ENCODE measurements at regions not wholly inside any gene's neighbourhood (a gene's known extent, or its start where the extent isn't known, plus 50 kb on each side); places are given as distances from the start of the nearest gene placed in this dataset.

DNA sequence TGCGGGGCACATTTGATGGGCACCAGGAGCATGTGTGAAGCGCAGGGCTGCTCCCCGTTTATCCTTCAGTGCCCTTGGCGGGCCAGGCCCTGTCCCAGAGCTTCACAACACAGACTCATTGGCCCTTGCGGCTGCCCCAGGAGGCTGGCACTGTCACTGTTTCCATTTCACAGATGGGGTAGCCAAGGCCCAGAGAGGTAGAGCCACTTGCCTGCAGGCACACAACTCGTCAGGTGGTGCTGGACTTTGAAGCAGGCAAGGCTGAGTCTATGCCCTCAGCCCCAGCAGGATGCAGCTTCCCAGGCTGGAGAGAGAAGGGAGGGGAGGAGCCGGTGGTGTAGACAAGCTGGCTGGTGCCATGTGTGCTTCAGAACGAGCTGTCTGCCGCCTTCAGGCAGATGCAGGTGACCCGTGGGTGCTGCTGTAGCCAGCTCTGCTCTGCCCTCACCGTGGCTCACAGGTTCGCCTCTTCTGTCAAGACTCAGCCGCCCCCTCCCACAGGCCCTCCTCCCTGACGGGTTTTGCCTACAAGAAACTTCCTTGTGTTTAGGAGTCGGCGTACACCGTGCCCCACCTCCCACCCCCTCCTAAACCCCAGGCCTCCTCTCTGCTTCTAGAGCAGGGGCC, 232.3 kb upstream of the CIBAR2 start:
- no peak overlapping the region; a peak in 2 of 4 replicates for H3K27ac ChIP-seq (ENCODE audit: low read depth in 2 of 2, low read length in 1 of 2)
- no peaks in the 10 kb centered on the region for H3K36me3 ChIP-seq (replicated peaks in 1 of 2; ENCODE audit: control insufficient read depth in 1 of 2, insufficient read depth in 2 of 2, low read length in 1 of 2)
- POLR2A ChIA-PET = no interaction called here
- no peak for DNase-seq
- CTCF ChIA-PET = interaction anchor here (0.9 to 2.1 kb wide), 7 partner anchors 12 to 374 kb away, joined by 3 to 6 read pairs (median 4); no protein-coding TSS in a partner anchor
- WGBS (ENCODE audit: low lambda C conversion rate) = 82% methylated on average over 14 of the region's 17 CpGs
- H2AFZ ChIP-seq (ENCODE audit: low read depth) = no peak overlapping the region
- H3K9me2 ChIP-seq = no peaks in the 10 kb centered on the region
- no peaks in the 10 kb centered on the region for H3K9me3 ChIP-seq
- peaks cover 0 to 44% of the 10 kb centered on the region in 2 experiments; a peak in 1 of 4 replicates for H3K4me1 ChIP-seq (ENCODE audit: control insufficient read depth in 1 of 2, insufficient read depth in 2 of 2, low read depth in 1 of 2, low read length in 1 of 2)
- no peaks in the 10 kb centered on the region for H3K79me2 ChIP-seq (ENCODE audit: insufficient read depth)
- H3K27me3 ChIP-seq (ENCODE audit: insufficient read depth) = no peaks in the 10 kb centered on the region
- H3K4me2 ChIP-seq = no peak overlapping the region
- H3F3A ChIP-seq (replicated peaks; ENCODE audit: insufficient read depth) = peaks cover 3% of the 10 kb centered on the region
- H3K4me3 ChIP-seq (ENCODE audit: low read depth in 2 of 2, low read length in 1 of 2) = no peak overlapping the region
- no peaks in the 10 kb centered on the region for H4K20me1 ChIP-seq (ENCODE audit: insufficient read depth)
- H3K9ac ChIP-seq = no peak overlapping the region
- TF ChIP-seq JUND (IDR thresholded peaks at IDR 0.05) = no peak
- no peak for TF ChIP-seq SIN3A (IDR thresholded peaks at IDR 0.05; ENCODE audit: borderline replicate concordance, low read depth, low read length)
- no peak for TF ChIP-seq GATA2 (CRISPR knock-in tag; IDR thresholded peaks at IDR 0.05)
- no peak for TF ChIP-seq MEF2A (IDR thresholded peaks at IDR 0.05; ENCODE audit: borderline replicate concordance, low read depth)
- no peak for TF ChIP-seq TCF12 (IDR thresholded peaks at IDR 0.05)
- no peak for TF ChIP-seq MXI1 (IDR thresholded peaks at IDR 0.05; ENCODE audit: low read depth, low read length)

DNA sequence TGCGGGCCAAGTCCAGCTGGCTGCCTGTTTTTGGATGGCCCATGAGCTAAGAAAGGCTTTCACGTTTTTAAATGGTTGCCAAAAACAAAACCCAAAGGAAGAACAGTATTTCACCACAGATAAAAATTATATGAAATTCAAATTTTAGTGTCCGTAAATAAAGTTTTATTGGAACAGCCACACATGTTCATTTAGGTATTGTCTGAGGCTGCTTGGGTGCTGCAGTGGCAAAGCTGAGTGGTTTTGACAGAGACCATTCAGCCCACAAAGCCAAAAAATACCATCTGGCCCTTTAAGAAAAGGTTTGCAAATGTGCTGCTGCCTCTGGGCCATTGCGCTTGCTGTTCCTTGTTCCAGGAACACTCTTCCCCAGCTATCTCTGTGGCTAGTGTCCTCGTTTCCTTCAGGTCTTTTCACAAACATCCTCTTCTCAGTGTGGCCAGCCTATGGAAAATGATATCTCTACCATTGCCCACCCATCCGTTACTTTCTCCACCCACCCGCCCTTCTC, 232.9 kb upstream of the CIBAR2 start:
- Histone ChIP-seq H3K36me3 (replicated peaks in 1 of 2; ENCODE audit: control insufficient read depth in 1 of 2, insufficient read depth in 2 of 2, low read length in 1 of 2) (no peaks in the 10 kb centered on the region), H3K9me2 (no peaks in the 10 kb centered on the region), H3K27me3 (ENCODE audit: insufficient read depth) (no peaks in the 10 kb centered on the region), H3K4me1 (ENCODE audit: control insufficient read depth in 1 of 2, insufficient read depth in 2 of 2, low read depth in 1 of 2, low read length in 1 of 2) (peaks cover 1 to 50% of the 10 kb centered on the region in 2 experiments; a peak in 1 of 4 replicates), H3F3A (replicated peaks; ENCODE audit: insufficient read depth) (peaks cover 3% of the 10 kb centered on the region), H3K79me2 (ENCODE audit: insufficient read depth) (no peaks in the 10 kb centered on the region), H3K27ac (ENCODE audit: low read depth in 2 of 2, low read length in 1 of 2) (no peak overlapping the region; a peak in 1 of 4 replicates), H3K4me3 (ENCODE audit: low read depth in 2 of 2, low read length in 1 of 2) (no peak overlapping the region), H3K9me3 (no peaks in the 10 kb centered on the region), H3K9ac (no peak overlapping the region), H3K4me2 (no peak overlapping the region), H4K20me1 (ENCODE audit: insufficient read depth) (no peaks in the 10 kb centered on the region), H2AFZ (ENCODE audit: low read depth) (no peak overlapping the region)
- POLR2A ChIA-PET = no interaction called here
- CTCF ChIA-PET = interaction anchor here (0.7 to 2.1 kb wide), 7 partner anchors 14 to 374 kb away, joined by 3 to 6 read pairs (median 3); no protein-coding TSS in a partner anchor
- TF ChIP-seq EZH2phosphoT487 (IDR thresholded peaks at IDR 0.05; ENCODE audit: borderline replicate concordance, low read depth) (no peak), GATA2 (CRISPR knock-in tag; IDR thresholded peaks at IDR 0.05) (no peak), SIN3A (IDR thresholded peaks at IDR 0.05; ENCODE audit: borderline replicate concordance, low read depth, low read length) (no peak), MEF2A (IDR thresholded peaks at IDR 0.05; ENCODE audit: borderline replicate concordance, low read depth) (no peak), ELF1 (IDR thresholded peaks at IDR 0.05) (no peak), CHD2 (IDR thresholded peaks at IDR 0.05; ENCODE audit: low read length, partially characterized antibody) (no peak), TCF12 (IDR thresholded peaks at IDR 0.05) (no peak), NRF1 (IDR thresholded peaks at IDR 0.05; ENCODE audit: low read depth, low read length) (no peak), TAF1 (IDR thresholded peaks at IDR 0.05; ENCODE audit: borderline replicate concordance, low read depth, low read length) (no peak), FOXJ3 (CRISPR knock-in tag; IDR thresholded peaks at IDR 0.05) (no peak)
- TF ChIP-seq, protein P1, sequence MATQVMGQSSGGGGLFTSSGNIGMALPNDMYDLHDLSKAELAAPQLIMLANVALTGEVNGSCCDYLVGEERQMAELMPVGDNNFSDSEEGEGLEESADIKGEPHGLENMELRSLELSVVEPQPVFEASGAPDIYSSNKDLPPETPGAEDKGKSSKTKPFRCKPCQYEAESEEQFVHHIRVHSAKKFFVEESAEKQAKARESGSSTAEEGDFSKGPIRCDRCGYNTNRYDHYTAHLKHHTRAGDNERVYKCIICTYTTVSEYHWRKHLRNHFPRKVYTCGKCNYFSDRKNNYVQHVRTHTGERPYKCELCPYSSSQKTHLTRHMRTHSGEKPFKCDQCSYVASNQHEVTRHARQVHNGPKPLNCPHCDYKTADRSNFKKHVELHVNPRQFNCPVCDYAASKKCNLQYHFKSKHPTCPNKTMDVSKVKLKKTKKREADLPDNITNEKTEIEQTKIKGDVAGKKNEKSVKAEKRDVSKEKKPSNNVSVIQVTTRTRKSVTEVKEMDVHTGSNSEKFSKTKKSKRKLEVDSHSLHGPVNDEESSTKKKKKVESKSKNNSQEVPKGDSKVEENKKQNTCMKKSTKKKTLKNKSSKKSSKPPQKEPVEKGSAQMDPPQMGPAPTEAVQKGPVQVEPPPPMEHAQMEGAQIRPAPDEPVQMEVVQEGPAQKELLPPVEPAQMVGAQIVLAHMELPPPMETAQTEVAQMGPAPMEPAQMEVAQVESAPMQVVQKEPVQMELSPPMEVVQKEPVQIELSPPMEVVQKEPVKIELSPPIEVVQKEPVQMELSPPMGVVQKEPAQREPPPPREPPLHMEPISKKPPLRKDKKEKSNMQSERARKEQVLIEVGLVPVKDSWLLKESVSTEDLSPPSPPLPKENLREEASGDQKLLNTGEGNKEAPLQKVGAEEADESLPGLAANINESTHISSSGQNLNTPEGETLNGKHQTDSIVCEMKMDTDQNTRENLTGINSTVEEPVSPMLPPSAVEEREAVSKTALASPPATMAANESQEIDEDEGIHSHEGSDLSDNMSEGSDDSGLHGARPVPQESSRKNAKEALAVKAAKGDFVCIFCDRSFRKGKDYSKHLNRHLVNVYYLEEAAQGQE (IDR thresholded peaks at IDR 0.05; ENCODE audit: low read depth, low read length) = no peak
- TF ChIP-seq, protein P2, sequence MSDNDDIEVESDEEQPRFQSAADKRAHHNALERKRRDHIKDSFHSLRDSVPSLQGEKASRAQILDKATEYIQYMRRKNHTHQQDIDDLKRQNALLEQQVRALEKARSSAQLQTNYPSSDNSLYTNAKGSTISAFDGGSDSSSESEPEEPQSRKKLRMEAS (IDR thresholded peaks at IDR 0.05; ENCODE audit: low read depth) = no peak
- TF ChIP-seq, protein P3, sequence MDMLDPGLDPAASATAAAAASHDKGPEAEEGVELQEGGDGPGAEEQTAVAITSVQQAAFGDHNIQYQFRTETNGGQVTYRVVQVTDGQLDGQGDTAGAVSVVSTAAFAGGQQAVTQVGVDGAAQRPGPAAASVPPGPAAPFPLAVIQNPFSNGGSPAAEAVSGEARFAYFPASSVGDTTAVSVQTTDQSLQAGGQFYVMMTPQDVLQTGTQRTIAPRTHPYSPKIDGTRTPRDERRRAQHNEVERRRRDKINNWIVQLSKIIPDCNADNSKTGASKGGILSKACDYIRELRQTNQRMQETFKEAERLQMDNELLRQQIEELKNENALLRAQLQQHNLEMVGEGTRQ (IDR thresholded peaks at IDR 0.05; ENCODE audit: borderline replicate concordance, low read depth, low read length) = no peak
- TF ChIP-seq, protein P4, sequence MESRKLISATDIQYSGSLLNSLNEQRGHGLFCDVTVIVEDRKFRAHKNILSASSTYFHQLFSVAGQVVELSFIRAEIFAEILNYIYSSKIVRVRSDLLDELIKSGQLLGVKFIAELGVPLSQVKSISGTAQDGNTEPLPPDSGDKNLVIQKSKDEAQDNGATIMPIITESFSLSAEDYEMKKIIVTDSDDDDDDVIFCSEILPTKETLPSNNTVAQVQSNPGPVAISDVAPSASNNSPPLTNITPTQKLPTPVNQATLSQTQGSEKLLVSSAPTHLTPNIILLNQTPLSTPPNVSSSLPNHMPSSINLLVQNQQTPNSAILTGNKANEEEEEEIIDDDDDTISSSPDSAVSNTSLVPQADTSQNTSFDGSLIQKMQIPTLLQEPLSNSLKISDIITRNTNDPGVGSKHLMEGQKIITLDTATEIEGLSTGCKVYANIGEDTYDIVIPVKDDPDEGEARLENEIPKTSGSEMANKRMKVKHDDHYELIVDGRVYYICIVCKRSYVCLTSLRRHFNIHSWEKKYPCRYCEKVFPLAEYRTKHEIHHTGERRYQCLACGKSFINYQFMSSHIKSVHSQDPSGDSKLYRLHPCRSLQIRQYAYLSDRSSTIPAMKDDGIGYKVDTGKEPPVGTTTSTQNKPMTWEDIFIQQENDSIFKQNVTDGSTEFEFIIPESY (IDR thresholded peaks at IDR 0.05; ENCODE audit: borderline replicate concordance, low read depth) = no peak
- WGBS (ENCODE audit: low lambda C conversion rate) = 86% methylated on average over 7 of the region's 7 CpGs
- DNase-seq = no peak
